Heart left ventricle (tissue), 13 donors: ENCODE measurements at regions not wholly inside any gene's neighbourhood (a gene's known extent, or its start where the extent isn't known, plus 50 kb on each side); places are given as distances from the start of the nearest gene placed in this dataset.

Experiments used
- POLR2A ChIP-seq, 2 donors: fragments of 450-650 bp; IDR thresholded peaks; one replicate each; pipeline ENCODE4 v1.6.1; 2017; ENCODE audit warnings: antibody characterized with exemption in 2 of 2, mild to moderate bottlenecking in 2 of 2, moderate library complexity in 2 of 2
- TF ChIP-seq, protein P1 (sequence below), 12 donors: fragments of 200-600 bp; sonication (generic) in 4 of 12; IDR thresholded peaks; one replicate each; pipeline versions ENCODE4 v1.5.0 to v1.8.0; 2018 to 2022; ENCODE audit warnings: antibody characterized with exemption in 12 of 12, mild to moderate bottlenecking in 5 of 12
- donor health status: ischemic (EF 13 %, LVEDD 7.1; RV severe dilation, severe dysfunction).
- donor health status: DM: no; HTN: yes; CAD: no.
- donor health status: DM: no; HTN: no; CAD: no.
- donor health status: ischemic (EF 25% LVEDD 6.9; RV normal size, moderate dysfunction).
- donor health status: ischemic (EF 25% LVEDD 5.7; RV mildly dilated, moderate dysfunction).
- donor health status: ischemic (EF 35%, LVEDD 5.7; RV mildly dilated, moderate dysfunction).
- donor health status: nonischemic (EF 11% LVEDD 7.7; RV severe dilation, severe dysfunction).
- donor health status: DM: yes; HTN: yes; CAD: no.
- donor health status: PGD.
- donor health status: ischemic (EF 29% LVEDD 5.4; RV normal size, mild dysfunction).
- donor health status: nonischemic (EF 23%, LVEDD 6.1; RV moderate dilation, normal function).

DNA sequence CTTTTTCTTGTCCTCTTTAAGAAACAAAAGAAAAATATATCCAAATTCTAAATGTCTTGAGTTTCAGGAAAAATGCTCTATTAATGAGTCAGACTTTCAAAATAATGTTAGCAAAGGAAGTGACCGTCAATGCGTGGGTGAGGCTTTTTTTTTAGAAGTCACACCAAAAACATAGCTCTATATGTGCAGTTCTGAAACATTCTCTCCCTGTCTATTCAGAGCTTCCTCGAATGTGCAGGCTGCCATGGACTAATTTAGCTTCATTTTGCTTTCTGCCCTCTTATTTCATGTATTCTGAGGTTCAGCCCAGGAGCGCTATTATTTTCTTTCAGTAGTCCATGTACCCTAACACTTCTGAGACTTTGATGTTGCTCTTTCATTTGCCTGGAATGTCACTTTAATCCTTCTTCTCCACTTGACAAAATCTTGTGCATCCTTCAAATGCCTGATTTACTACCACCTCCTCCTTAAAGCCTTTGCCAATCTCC, 72.5 kb upstream of the RASA1 start:
- TF ChIP-seq, protein P1, sequence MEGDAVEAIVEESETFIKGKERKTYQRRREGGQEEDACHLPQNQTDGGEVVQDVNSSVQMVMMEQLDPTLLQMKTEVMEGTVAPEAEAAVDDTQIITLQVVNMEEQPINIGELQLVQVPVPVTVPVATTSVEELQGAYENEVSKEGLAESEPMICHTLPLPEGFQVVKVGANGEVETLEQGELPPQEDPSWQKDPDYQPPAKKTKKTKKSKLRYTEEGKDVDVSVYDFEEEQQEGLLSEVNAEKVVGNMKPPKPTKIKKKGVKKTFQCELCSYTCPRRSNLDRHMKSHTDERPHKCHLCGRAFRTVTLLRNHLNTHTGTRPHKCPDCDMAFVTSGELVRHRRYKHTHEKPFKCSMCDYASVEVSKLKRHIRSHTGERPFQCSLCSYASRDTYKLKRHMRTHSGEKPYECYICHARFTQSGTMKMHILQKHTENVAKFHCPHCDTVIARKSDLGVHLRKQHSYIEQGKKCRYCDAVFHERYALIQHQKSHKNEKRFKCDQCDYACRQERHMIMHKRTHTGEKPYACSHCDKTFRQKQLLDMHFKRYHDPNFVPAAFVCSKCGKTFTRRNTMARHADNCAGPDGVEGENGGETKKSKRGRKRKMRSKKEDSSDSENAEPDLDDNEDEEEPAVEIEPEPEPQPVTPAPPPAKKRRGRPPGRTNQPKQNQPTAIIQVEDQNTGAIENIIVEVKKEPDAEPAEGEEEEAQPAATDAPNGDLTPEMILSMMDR (IDR thresholded peaks at IDR 0.05): no peak
- no peak for TF ChIP-seq POLR2A (IDR thresholded peaks at IDR 0.05)
